Right renal cortex interstitium (tissue), 3 donors: ENCODE measurements at regions not wholly inside any gene's neighbourhood (a gene's known extent, or its start where the extent isn't known, plus 50 kb on each side); places are given as distances from the start of the nearest gene placed in this dataset.

Experiments used
- DNase-seq, 3 donors: peaks; one replicate each; pipeline ENCODE4 v3.0.0-alpha.2; 2013; ENCODE audit warnings: low read depth in 3 of 3, low spot score in 2 of 3

GRCh38 chr2:7452110-7452876 is 535.1 kb downstream of the RNF144A start:
- DNase-seq = no peak

- DNase-seq = no peak
Observed at GRCh38 chr2:7454592-7454991, 537.4 kb downstream of the RNF144A start.

- peak in 1 of 3 donors; percentile 12 for DNase-seq
Observed at GRCh38 chr2:7456762-7457161, 539.5 kb downstream of the RNF144A start.

GRCh38 chr2:7458066-7458465 is 540.9 kb downstream of the RNF144A start:
- no peak for DNase-seq

- no peak for DNase-seq
Observed at GRCh38 chr2:7467782-7468447, 550.7 kb downstream of the RNF144A start.

GRCh38 chr2:7468448-7468828 is 551.2 kb downstream of the RNF144A start:
- no peak for DNase-seq

- DNase-seq = no peak
Observed at GRCh38 chr2:7468955-7469354, 551.7 kb downstream of the RNF144A start.

- DNase-seq = no peak
Observed at GRCh38 chr2:7471185-7471584, 554.0 kb downstream of the RNF144A start.

GRCh38 chr2:7472465-7472864 is 555.3 kb downstream of the RNF144A start:
- DNase-seq = no peak

- no peak for DNase-seq
Observed at GRCh38 chr2:7473135-7473771, 556.0 kb downstream of the RNF144A start.

- no peak for DNase-seq
Observed at GRCh38 chr2:7476371-7476770, 559.2 kb downstream of the RNF144A start.

- DNase-seq = no peak
Observed at GRCh38 chr2:7479603-7480002, 562.4 kb downstream of the RNF144A start.

- no peak for DNase-seq
Observed at GRCh38 chr2:7480431-7480830, 563.2 kb downstream of the RNF144A start.

- DNase-seq = no peak
Observed at GRCh38 chr2:7490672-7491071, 573.5 kb downstream of the RNF144A start.

- no peak for DNase-seq
Observed at GRCh38 chr2:7492719-7493118, 575.5 kb downstream of the RNF144A start.

- no peak for DNase-seq
Observed at GRCh38 chr2:7497178-7497577, 580.0 kb downstream of the RNF144A start.

- no peak for DNase-seq
Observed at GRCh38 chr2:7499018-7499417, 581.8 kb downstream of the RNF144A start.

- no peak for DNase-seq
Observed at GRCh38 chr2:7502336-7502735, 585.1 kb downstream of the RNF144A start.

- DNase-seq = no peak
Observed at GRCh38 chr2:7508296-7508943, 591.2 kb downstream of the RNF144A start.

GRCh38 chr2:7510353-7510752 is 593.1 kb downstream of the RNF144A start:
- DNase-seq = no peak

GRCh38 chr2:7513834-7514233 is 596.6 kb downstream of the RNF144A start:
- no peak for DNase-seq
